Endothelial cell (in vitro differentiated cells): ENCODE measurements at regions not wholly inside any gene's neighbourhood (a gene's known extent, or its start where the extent isn't known, plus 50 kb on each side); places are given as distances from the start of the nearest gene placed in this dataset.

Experiments used
- DNase-seq: peaks from one replicate; pipeline ENCODE4 v3.0.0; 2021; ENCODE audit warnings: low spot score
- H3K27ac Mint-ChIP-seq: one replicate; pipeline ENCODE4 v1.8.0; 2021; ENCODE audit warnings: mixed read lengths, inconsistent platforms; ENCODE audit not compliant: unreplicated experiment
- H3K27me3 Mint-ChIP-seq: one replicate; pipeline ENCODE4 v1.8.0; 2021; ENCODE audit warnings: mild to moderate bottlenecking, moderate library complexity, mixed read lengths, inconsistent platforms; ENCODE audit not compliant: unreplicated experiment
- H3K36me3 Mint-ChIP-seq: one replicate; pipeline ENCODE4 v1.8.0; 2021; ENCODE audit warnings: mild to moderate bottlenecking, low read depth, mixed read lengths, inconsistent platforms; ENCODE audit not compliant: unreplicated experiment
- H3K4me1 Mint-ChIP-seq: one replicate; pipeline ENCODE4 v1.8.0; 2021; ENCODE audit warnings: mild to moderate bottlenecking, mixed read lengths, inconsistent platforms; ENCODE audit not compliant: unreplicated experiment
- H3K4me3 Mint-ChIP-seq: one replicate; pipeline ENCODE4 v1.8.0; 2021; ENCODE audit warnings: mild to moderate bottlenecking, mixed read lengths, inconsistent platforms; ENCODE audit not compliant: unreplicated experiment
- H3K9me3 Mint-ChIP-seq: one replicate; pipeline ENCODE4 v1.8.0; 2021; ENCODE audit warnings: mixed read lengths, inconsistent platforms; ENCODE audit not compliant: unreplicated experiment
- TF ChIP-seq, protein P1 (sequence below): fragments of 200-600 bp; sonication (generic); IDR thresholded peaks from one replicate; pipeline ENCODE4 v1.5.0; 2021; ENCODE audit warnings: antibody characterized with exemption; ENCODE audit not compliant: unreplicated experiment

DNA sequence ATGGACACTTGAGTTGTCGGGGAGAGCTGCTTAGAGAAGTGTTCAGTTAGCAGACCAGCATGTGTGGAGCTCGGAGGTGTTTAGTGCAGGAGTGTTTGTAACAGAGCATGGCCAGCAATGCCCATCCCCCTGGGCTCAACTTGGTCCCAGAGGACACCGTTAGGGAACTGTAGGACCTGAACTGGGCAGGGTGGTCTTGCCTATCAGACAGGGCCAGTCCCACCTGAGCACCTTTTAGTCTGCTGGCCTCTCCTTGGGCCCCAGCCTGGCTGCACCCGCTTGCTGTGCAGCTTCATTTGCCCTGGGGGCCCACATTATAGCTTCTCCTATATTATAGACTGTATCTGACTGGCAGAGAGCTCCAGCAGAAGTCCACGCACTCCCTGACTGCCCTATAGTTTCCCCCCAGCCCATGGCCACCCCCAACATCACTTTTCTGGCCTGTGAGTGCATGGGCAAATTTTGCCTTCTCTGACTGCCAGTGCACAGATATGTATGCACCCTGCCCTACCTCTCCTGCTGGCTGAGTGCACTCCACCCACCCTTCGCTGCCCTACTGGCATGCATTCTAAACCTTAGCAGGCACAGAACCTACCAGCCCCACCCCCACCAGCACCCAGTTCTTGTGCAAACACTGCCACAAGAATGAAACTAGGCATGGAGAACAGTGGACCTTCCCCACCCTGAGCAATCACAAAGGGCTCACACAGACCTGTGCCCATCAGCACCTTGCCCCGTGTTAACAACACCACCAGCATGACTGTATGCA, 1030.6 kb upstream of the GHITM start:
- Mint-ChIP-seq H3K9me3 (no peaks in the 10 kb centered on the region), H3K36me3 (no peaks in the 10 kb centered on the region), H3K27ac (no peak overlapping the region), H3K4me3 (no peak overlapping the region), H3K4me1 (no peaks in the 10 kb centered on the region), H3K27me3 (no peaks in the 10 kb centered on the region)
- no peak for DNase-seq
- TF ChIP-seq, protein P1, sequence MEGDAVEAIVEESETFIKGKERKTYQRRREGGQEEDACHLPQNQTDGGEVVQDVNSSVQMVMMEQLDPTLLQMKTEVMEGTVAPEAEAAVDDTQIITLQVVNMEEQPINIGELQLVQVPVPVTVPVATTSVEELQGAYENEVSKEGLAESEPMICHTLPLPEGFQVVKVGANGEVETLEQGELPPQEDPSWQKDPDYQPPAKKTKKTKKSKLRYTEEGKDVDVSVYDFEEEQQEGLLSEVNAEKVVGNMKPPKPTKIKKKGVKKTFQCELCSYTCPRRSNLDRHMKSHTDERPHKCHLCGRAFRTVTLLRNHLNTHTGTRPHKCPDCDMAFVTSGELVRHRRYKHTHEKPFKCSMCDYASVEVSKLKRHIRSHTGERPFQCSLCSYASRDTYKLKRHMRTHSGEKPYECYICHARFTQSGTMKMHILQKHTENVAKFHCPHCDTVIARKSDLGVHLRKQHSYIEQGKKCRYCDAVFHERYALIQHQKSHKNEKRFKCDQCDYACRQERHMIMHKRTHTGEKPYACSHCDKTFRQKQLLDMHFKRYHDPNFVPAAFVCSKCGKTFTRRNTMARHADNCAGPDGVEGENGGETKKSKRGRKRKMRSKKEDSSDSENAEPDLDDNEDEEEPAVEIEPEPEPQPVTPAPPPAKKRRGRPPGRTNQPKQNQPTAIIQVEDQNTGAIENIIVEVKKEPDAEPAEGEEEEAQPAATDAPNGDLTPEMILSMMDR = no peak

DNA sequence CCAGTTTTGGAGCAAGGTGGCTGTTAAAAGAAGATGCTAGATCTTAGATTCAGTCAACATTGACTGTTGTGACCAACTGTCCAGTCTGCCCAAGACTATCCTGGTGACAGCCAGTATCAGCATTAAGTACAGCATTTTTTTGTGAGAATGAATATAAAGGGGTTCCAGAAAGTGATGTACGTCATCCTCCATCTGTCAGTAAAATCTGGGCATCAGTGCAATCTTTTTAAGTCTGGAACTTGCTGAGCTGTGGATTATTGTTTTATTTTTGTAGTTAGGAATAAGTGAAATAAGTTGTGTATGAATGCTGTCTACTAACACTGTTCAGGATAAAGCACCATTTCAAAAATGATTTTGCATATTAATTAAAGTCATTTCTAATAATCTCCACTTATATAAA, 1020.0 kb upstream of the GHITM start:
- Mint-ChIP-seq H3K36me3 (no peaks in the 10 kb centered on the region), H3K9me3 (no peaks in the 10 kb centered on the region), H3K4me3 (no peak overlapping the region), H3K4me1 (no peaks in the 10 kb centered on the region), H3K27ac (no peak overlapping the region), H3K27me3 (no peaks in the 10 kb centered on the region)
- TF ChIP-seq, protein P1 = no peak
- no peak for DNase-seq

DNA sequence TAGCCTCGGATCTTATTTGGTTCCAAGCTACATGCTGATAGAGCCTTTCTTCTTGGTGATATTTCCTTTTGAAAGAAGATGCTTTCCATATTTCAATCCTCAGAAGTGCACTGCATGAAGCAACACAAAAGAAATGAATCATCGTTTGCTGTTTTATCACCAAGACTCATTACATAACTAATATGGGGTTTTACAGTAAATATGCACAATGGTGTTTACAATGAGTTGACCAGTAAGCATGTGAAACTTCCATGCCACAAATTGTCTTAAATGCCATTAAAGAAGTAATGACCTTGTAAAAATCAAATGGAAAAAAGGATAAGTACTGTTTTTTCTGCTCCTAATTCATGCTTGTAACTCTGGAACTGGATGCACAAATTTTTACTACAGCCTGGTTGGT, 1017.0 kb upstream of the GHITM start:
- no peaks in the 10 kb centered on the region for H3K9me3 Mint-ChIP-seq
- no peaks in the 10 kb centered on the region for H3K27me3 Mint-ChIP-seq
- TF ChIP-seq, protein P1 = no peak
- no peaks in the 10 kb centered on the region for H3K4me1 Mint-ChIP-seq
- no peak for DNase-seq
- H3K36me3 Mint-ChIP-seq = no peaks in the 10 kb centered on the region
- H3K4me3 Mint-ChIP-seq = no peak overlapping the region
- H3K27ac Mint-ChIP-seq = no peak overlapping the region

DNA sequence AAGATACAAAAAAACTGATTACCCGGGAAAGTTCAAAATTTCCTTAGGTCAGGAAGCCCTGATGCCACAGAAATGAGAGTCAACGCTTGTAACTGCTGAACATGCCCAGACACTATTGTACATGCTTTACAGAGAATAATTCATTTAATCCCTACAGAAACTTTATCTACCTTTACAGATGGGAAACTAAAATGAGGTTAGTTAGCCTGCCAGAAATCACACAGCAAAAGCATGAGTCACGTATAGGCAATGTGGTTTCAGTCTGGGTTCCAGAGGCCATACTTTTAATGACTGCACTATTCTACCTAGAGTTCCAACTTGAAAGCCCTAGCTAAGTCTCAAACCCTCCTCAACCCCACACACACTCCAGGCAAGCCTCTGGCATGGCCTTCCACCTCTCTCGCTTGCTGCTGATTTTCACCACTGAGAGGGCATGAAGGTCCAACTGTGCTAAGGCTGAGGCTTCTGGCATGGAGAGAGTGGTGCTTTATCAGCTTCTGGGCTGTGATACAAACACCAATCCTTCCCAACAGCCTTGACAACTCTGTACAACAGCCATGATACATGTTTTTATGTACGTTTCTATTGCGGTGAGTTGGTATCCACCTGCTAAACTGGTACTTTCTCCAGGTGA, 1011.2 kb upstream of the GHITM start:
- Mint-ChIP-seq H3K9me3 (no peaks in the 10 kb centered on the region), H3K27ac (no peak overlapping the region), H3K4me1 (no peaks in the 10 kb centered on the region), H3K27me3 (no peaks in the 10 kb centered on the region), H3K4me3 (no peak overlapping the region), H3K36me3 (no peaks in the 10 kb centered on the region)
- TF ChIP-seq, protein P1 = no peak
- DNase-seq = no peak

DNA sequence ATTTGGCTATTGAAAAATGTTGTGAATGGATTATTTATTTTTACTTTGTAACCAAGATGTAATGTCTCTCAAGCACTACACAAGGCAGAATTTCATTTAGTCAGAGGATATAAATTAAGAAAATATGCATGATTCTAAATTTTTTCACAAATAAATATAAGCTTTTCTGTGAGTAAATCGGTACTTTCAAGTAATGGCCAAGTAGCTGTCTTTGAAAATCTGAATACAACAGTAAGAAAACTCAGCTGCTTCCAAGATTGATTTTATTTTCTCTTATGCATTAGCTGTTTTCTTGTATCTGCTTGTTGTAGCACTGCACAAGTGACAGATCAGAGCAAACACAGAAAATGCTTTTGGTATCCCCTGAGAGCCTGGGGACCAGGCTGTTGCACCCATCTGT, 998.5 kb upstream of the GHITM start:
- TF ChIP-seq, protein P1 = no peak
- Mint-ChIP-seq H3K36me3 (no peaks in the 10 kb centered on the region), H3K27me3 (no peaks in the 10 kb centered on the region), H3K4me1 (no peaks in the 10 kb centered on the region), H3K4me3 (no peak overlapping the region), H3K9me3 (no peaks in the 10 kb centered on the region), H3K27ac (no peak overlapping the region)
- no peak for DNase-seq
